Activated T-cell treated with anti-CD3 and anti-CD28 coated beads, Interleukin-2, amount 50 U/mL, for 48 hours (primary cell): ENCODE measurements at regions not wholly inside any gene's neighbourhood (a gene's known extent, or its start where the extent isn't known, plus 50 kb on each side); places are given as distances from the start of the nearest gene placed in this dataset.
"Not testable (repeated sequence)": the region's sequence is repeated elsewhere in the genome, so short reads cannot be mapped to it uniquely, and the experiment has no call there.

Experiments used
- DNase-seq, 2 experiments: peaks; one replicate each; pipeline ENCODE4 v3.0.0-alpha.2; 2020

- DNase-seq: no peak
Measured at GRCh38 chr4:60400593-60400992, 799.5 kb upstream of the ADGRL3 start.

GRCh38 chr4:60404027-60404426, 796.1 kb upstream of the ADGRL3 start:
- no peak for DNase-seq

GRCh38 chr4:60422439-60422838, 777.7 kb upstream of the ADGRL3 start:
- DNase-seq: no peak

- DNase-seq: not testable (repeated sequence)
Measured at GRCh38 chr4:60423573-60424184, 776.4 kb upstream of the ADGRL3 start.

GRCh38 chr4:60432911-60433310, 767.2 kb upstream of the ADGRL3 start:
- no peak for DNase-seq

GRCh38 chr4:60443068-60443467, 757.1 kb upstream of the ADGRL3 start:
- DNase-seq: no peak

GRCh38 chr4:60443796-60444195, 756.3 kb upstream of the ADGRL3 start:
- no peak for DNase-seq

- DNase-seq: no peak
Measured at GRCh38 chr4:60450054-60450453, 750.1 kb upstream of the ADGRL3 start.

GRCh38 chr4:60452266-60452665, 747.9 kb upstream of the ADGRL3 start:
- no peak for DNase-seq

- DNase-seq: no peak
Measured at GRCh38 chr4:60455380-60455779, 744.7 kb upstream of the ADGRL3 start.

- no peak for DNase-seq
Measured at GRCh38 chr4:60461551-60461950, 738.6 kb upstream of the ADGRL3 start.

GRCh38 chr4:60463857-60464502, 736.1 kb upstream of the ADGRL3 start:
- DNase-seq: no peak

- DNase-seq: no peak
Measured at GRCh38 chr4:60482921-60483351, 717.2 kb upstream of the ADGRL3 start.

GRCh38 chr4:60485276-60485675, 714.9 kb upstream of the ADGRL3 start:
- no peak for DNase-seq

GRCh38 chr4:60487118-60487761, 712.9 kb upstream of the ADGRL3 start:
- DNase-seq: not testable (repeated sequence)

- DNase-seq: no peak
Measured at GRCh38 chr4:60500810-60501209, 699.3 kb upstream of the ADGRL3 start.

- no peak for DNase-seq
Measured at GRCh38 chr4:60502733-60503132, 697.4 kb upstream of the ADGRL3 start.

- DNase-seq: no peak
Measured at GRCh38 chr4:60506061-60506460, 694.1 kb upstream of the ADGRL3 start.

GRCh38 chr4:60522265-60522664, 677.9 kb upstream of the ADGRL3 start:
- DNase-seq: no peak

GRCh38 chr4:60531776-60532379, 668.2 kb upstream of the ADGRL3 start:
- no peak for DNase-seq

GRCh38 chr4:60544981-60545380, 655.1 kb upstream of the ADGRL3 start:
- DNase-seq: no peak

GRCh38 chr4:60562334-60562733, 637.8 kb upstream of the ADGRL3 start:
- no peak for DNase-seq

- no peak for DNase-seq
Measured at GRCh38 chr4:60565558-60565957, 634.6 kb upstream of the ADGRL3 start.

GRCh38 chr4:60575336-60575735, 624.8 kb upstream of the ADGRL3 start:
- no peak for DNase-seq
